GM18907 (cell line): ENCODE measurements at regions not wholly inside any gene's neighbourhood (a gene's known extent, or its start where the extent isn't known, plus 50 kb on each side); places are given as distances from the start of the nearest gene placed in this dataset.
"Not testable (repeated sequence)": the region's sequence is repeated elsewhere in the genome, so short reads cannot be mapped to it uniquely, and the experiment has no call there.

ENCODE experiments used
- ATAC-seq: cut with Tn5 transposase; IDR thresholded peaks from one replicate; pipeline ENCODE4 v1.9.1; 2021; ENCODE audit warnings: mild to moderate bottlenecking, moderate library complexity; ENCODE audit not compliant: unreplicated experiment

DNA sequence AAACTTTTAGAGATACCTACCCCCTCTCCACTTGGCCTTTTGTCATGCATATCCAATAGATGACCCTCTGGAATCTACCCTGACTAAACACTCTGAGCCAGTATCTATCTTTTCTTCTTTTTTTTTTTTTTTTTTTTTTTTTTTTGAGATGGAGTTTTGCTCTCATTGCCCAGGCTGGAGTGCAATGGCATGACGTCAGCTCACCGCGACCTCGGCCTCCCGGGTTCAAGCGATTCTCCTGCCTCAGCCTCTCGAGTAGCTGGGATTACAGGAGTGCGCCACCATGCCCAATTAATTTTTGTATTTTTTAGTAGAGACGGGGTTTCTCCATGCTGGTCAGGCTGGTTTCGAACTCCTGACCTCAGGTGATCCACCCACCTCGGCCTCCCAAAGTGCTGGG, 50.8 kb upstream of the GRIN2B start:
- ATAC-seq: not testable (repeated sequence)

GRCh38 chr12:14043776-14044175, 62.4 kb upstream of the GRIN2B start:
- ATAC-seq: no peak

- ATAC-seq: no peak
Measured at GRCh38 chr12:14048941-14049545, 67.6 kb upstream of the GRIN2B start.

DNA sequence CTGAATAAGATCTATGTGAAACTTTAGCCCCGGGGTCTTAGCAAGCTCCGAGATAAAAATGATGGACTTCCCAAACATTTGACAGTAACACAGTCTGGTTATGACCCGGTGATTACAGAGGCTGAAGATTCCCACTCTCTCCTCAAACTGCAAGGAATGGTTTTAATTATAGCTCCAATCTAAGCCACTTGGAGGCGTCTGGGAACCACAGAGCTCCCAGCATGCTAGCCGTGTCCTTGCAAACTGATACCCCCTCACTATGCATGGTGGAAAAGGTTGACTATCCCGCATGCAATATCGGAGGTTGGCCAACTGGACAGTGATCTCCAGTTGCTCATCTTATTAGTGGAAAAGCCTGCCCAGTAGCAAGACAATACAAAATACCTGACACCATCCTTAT, 76.5 kb upstream of the GRIN2B start:
- ATAC-seq: no peak

DNA sequence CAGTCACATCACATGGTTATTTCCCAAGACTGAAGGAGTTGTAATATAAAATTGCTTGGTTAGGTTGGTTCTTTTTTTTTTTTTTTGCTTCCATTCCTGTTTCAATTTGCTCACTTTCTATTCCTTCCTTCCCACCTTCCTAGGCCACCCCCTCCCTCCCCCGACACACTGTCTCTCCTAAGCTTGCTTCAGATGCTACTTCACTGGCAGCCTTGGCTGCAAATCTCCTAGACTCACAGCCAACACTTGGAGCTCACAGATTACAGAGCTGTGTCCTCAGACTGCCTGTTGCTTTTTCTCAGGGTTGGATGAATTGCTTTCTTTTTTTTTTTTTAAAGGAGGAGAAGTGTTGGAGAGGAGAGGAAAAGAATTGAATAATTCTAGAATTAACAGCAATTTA, 77.3 kb upstream of the GRIN2B start:
- no peak for ATAC-seq

GRCh38 chr12:14059548-14059947, 78.1 kb upstream of the GRIN2B start:
- no peak for ATAC-seq

- ATAC-seq: no peak
Measured at GRCh38 chr12:14065616-14066015, 84.2 kb upstream of the GRIN2B start.

GRCh38 chr12:14066021-14066420, 84.6 kb upstream of the GRIN2B start:
- ATAC-seq: no peak

- ATAC-seq: no peak
Measured at GRCh38 chr12:14068961-14069360, 87.6 kb upstream of the GRIN2B start.

DNA sequence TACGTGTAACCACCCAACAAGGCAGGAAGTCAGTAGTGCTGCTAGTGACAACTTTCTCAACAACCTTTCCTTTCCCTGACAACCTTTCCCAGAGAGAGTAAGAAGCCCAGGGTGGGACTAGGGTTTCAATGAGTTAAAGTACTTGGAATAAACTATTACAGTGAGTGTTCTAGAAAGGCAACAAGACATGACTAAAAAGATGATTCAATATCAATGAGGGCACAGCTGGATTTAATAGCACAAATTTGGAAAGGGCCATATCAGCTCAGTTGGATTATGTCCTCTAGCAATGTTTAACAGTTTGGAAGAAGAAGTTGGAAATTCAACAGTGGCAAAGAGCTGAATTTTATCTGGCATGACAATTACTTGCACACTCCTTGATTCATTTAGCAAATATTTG, 90.4 kb upstream of the GRIN2B start:
- no peak for ATAC-seq

- ATAC-seq: no peak
Measured at GRCh38 chr12:14072987-14073386, 91.6 kb upstream of the GRIN2B start.

- no peak for ATAC-seq
Measured at GRCh38 chr12:14075797-14076393, 94.5 kb upstream of the GRIN2B start.

- no peak for ATAC-seq
Measured at GRCh38 chr12:14076538-14076937, 95.1 kb upstream of the GRIN2B start.

DNA sequence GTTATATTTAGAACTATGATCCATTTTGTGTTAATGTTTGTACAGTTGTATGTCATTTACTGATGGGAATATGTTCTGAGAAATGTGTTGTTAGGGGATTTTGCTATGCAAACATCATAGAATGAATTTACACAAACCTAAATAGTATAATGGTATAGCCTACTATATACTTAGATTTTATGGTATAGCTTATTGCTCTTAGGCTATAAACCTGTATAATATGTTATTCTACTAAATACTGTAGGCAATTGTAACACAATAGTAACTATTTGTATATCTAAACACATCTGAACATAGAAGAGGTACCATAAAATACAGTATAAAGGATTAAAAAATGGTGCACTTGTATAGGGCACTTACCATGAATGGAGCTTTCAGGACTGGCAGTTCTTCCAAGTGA, 105.4 kb upstream of the GRIN2B start:
- ATAC-seq: no peak

GRCh38 chr12:14099994-14100393, 118.6 kb upstream of the GRIN2B start:
- no peak for ATAC-seq

GRCh38 chr12:14101556-14101955, 120.2 kb upstream of the GRIN2B start:
- ATAC-seq: not testable (repeated sequence)

DNA sequence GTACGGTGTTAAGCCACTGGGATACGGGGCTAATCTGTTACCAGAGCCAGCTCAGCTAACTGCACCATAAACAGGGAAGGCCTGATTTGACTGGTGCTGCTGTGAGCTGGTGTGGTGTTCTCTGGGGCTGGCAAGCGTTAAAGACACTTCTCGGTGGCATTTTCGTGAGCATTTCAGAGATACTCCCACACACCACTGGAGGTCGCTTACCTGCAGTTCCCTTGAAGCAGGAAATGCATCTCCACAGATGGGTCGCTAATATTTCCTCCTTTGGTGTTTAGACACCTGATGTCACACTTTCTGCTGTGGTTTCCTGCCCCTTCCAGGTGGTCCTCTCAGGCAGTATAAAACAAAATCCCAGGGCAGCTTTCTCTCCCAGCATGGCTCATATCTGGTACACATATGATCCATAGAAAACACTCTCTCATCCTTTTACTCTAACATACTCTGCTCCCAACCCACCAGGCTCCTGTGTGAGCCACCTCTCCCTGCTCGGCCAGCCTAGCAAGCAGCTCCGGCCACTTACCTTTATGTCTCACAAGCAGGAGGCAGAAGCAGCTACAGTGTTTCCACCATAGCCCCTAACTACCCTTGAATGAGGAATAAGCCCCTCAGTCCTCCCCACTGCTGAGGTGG, 129.9 kb upstream of the GRIN2B start:
- peak; percentile 99 for ATAC-seq

- no peak for ATAC-seq
Measured at GRCh38 chr12:14113031-14113430, 131.6 kb upstream of the GRIN2B start.

GRCh38 chr12:14126692-14127091, 145.3 kb upstream of the GRIN2B start:
- ATAC-seq: no peak

- ATAC-seq: no peak
Measured at GRCh38 chr12:14129611-14130195, 148.3 kb upstream of the GRIN2B start.

GRCh38 chr12:14135996-14136395, 154.6 kb upstream of the GRIN2B start:
- ATAC-seq: no peak

DNA sequence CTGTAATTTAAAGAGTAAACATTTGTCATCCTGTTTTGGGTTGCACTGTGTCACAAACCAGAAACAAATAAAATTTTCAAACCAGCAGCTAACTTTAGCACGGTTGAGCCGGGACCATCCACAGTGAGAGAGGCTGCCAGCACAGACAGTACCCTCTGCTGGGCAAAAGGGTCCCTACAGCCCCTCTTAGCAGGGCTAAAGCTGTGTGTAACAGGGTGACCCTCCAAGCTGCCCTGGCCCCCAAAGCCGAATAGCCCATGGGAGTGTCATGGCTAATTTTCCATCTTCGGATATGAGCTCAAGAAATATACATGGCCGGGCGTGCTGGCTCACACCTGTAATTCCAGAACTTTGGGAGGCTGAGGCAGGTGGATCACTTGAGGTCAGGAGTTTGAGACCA, 157.1 kb upstream of the GRIN2B start:
- ATAC-seq: no peak
